ENCODE measurements at regions not wholly inside any gene's neighbourhood (a gene's known extent, or its start where the extent isn't known, plus 50 kb on each side); places are given as distances from the start of the nearest gene placed in this dataset.
"Not testable (repeated sequence)": the region's sequence is repeated elsewhere in the genome, so short reads cannot be mapped to it uniquely, and the experiment has no call there.

DNA sequence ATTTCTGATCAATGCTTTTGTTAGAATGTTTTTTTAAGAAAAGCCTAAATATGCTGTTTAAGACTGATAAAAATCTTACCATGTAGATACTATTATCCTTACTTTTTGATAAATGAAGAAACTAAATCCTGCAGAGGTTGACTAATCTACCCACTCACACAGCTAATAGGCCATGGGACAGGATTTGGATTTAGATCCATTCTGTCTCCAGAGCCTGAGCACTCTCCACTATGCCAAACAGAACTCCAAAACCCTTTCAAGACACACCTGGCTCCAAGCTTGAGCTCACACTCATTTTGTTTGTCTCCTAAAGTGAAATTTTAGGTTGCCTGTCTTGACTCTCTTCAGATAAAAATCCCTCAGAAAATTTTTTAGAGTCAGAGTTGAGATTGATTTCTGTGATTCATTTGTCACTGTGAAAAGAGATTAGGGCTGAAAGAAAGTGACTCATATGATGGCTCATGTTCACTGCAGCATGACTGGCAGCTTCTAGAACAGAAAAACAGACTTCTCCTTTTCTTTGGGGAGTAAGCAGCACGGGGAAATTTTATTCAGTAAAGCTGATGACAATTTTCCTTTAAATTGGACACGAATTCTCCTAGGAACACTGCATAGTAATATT lies 132.3 kb upstream of the POT1 start:
- no peaks in the 10 kb centered on the region for H3K9me3 ChIP-seq (replicated peaks)
- peaks cover 4% of the 10 kb centered on the region for H3K27me3 ChIP-seq (ENCODE audit: low read depth)
- intact Hi-C loops (cut with micrococcal nuclease) = loop anchor here (10.0 kb wide), 1 partner anchor 613 kb away; no protein-coding TSS in a partner anchor
- peaks cover 5% of the 10 kb centered on the region for H3K4me1 ChIP-seq
- DNase-seq = no peak
- no peaks in the 10 kb centered on the region for H3K36me3 ChIP-seq
- no peak overlapping the region for H3K27ac ChIP-seq (replicated peaks)
- TF ChIP-seq, protein P1, sequence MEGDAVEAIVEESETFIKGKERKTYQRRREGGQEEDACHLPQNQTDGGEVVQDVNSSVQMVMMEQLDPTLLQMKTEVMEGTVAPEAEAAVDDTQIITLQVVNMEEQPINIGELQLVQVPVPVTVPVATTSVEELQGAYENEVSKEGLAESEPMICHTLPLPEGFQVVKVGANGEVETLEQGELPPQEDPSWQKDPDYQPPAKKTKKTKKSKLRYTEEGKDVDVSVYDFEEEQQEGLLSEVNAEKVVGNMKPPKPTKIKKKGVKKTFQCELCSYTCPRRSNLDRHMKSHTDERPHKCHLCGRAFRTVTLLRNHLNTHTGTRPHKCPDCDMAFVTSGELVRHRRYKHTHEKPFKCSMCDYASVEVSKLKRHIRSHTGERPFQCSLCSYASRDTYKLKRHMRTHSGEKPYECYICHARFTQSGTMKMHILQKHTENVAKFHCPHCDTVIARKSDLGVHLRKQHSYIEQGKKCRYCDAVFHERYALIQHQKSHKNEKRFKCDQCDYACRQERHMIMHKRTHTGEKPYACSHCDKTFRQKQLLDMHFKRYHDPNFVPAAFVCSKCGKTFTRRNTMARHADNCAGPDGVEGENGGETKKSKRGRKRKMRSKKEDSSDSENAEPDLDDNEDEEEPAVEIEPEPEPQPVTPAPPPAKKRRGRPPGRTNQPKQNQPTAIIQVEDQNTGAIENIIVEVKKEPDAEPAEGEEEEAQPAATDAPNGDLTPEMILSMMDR (IDR thresholded peaks at IDR 0.05; ENCODE audit: borderline replicate concordance) = no peak
- H3K4me3 ChIP-seq = no peak overlapping the region

DNA sequence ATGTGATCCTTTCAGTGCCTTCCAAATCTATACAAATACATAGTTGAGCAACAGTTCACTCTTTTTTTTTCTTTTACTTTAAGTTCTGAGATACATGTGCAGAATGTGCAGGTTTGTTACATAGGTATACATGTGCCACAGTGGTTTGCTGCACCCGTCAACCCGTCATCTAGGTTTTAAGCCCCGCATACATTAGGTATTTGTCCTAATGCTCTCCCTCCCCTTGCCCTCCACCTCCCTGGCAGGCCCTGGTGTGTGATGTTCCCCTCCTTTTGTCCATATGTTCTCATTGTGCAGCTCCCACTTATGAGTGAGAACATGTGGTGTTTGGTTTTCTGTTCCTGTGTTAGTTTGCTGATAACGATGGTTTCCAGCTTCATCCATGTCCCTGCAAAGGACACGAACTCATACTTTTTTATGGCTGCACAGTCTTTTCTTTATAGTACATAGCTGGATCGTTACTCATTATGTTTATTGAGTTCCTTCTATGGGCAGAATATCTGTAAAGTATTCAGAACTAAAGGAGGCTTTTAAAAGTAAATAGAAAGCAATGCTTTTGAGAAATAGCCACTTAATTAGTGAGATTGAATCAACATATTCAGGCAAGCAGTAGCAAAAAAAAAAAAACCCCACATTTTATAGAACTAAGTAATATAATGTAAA lies 131.6 kb upstream of the POT1 start:
- H3K36me3 ChIP-seq; DNase-seq; H3K27ac ChIP-seq (replicated peaks); H3K27me3 ChIP-seq (ENCODE audit: low read depth); H3K4me1 ChIP-seq; H3K4me3 ChIP-seq; H3K9me3 ChIP-seq (replicated peaks): not testable (repeated sequence)
- intact Hi-C loops (cut with micrococcal nuclease) = loop anchor here (10.0 kb wide), 1 partner anchor 614 kb away; no protein-coding TSS in a partner anchor

GRCh38 chr7:125059861-125060456 lies 130.3 kb upstream of the POT1 start:
- TF ChIP-seq, protein P1 (IDR thresholded peaks at IDR 0.05; ENCODE audit: borderline replicate concordance) = peak; percentile 52
- Histone ChIP-seq H3K4me1 (peaks cover 5% of the 10 kb centered on the region), H3K4me3 (no peak overlapping the region), H3K27ac (replicated peaks) (no peak overlapping the region), H3K36me3 (no peaks in the 10 kb centered on the region), H3K9me3 (replicated peaks) (no peaks in the 10 kb centered on the region), H3K27me3 (ENCODE audit: low read depth) (peaks cover 4% of the 10 kb centered on the region)
- intact Hi-C loops (cut with micrococcal nuclease) = loop anchor here (10.0 kb wide), 1 partner anchor 615 kb away; no protein-coding TSS in a partner anchor
- DNase-seq = no peak

DNA sequence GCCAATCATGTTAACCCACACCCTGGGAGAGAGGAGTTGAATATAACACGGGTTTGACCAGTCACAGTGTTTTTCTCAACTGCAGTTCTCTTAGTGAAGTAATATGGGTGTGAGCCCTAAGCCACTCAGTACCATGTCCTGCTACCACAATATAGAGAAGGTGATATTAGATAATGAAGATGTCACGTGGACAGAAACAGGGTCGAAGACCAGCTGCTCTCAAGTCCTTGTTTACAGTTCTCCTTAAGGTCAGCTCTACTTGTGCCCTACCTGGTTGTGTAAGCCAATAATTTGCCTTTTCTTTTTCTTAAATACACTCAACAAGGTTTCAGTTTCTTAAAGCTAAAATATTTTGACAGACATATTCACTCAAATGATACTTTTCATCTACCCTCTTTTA lies 128.3 kb upstream of the POT1 start:
- peaks cover 4% of the 10 kb centered on the region for H3K27me3 ChIP-seq (ENCODE audit: low read depth)
- H3K4me1 ChIP-seq = peaks cover 5% of the 10 kb centered on the region
- TF ChIP-seq, protein P1 (IDR thresholded peaks at IDR 0.05; ENCODE audit: borderline replicate concordance) = no peak
- no peak overlapping the region for H3K4me3 ChIP-seq
- no peaks in the 10 kb centered on the region for H3K36me3 ChIP-seq
- no peak overlapping the region for H3K27ac ChIP-seq (replicated peaks)
- intact Hi-C loops (cut with micrococcal nuclease) = no loop called here
- H3K9me3 ChIP-seq (replicated peaks) = no peaks in the 10 kb centered on the region
- DNase-seq = no peak

DNA sequence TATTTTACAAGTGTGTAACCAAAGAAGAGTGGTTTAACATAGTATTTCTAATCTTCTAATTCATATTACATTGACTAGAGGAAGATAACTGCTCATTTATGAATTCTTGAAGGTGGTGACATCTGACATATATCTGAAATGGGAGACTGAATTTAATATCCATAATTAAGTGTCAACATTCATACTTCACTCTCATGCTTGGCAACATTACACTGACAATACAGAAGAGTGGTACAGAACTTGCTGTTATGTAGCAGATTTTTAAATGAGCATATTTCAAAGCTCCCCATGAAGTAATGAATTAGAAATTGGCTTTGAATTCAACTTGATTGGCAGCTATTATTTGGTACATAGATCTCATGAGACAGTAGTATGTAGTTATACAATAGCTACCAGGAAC lies 125.8 kb upstream of the POT1 start:
- TF ChIP-seq, protein P1 (IDR thresholded peaks at IDR 0.05; ENCODE audit: borderline replicate concordance) = no peak
- H3K27ac ChIP-seq (replicated peaks) = no peak overlapping the region
- H3K4me3 ChIP-seq = no peak overlapping the region
- intact Hi-C loops (cut with micrococcal nuclease) = no loop called here
- no peak for DNase-seq
- H3K9me3 ChIP-seq (replicated peaks) = no peaks in the 10 kb centered on the region
- H3K4me1 ChIP-seq = no peaks in the 10 kb centered on the region
- H3K27me3 ChIP-seq (ENCODE audit: low read depth) = peaks cover 4% of the 10 kb centered on the region
- no peaks in the 10 kb centered on the region for H3K36me3 ChIP-seq

GRCh38 chr7:125046767-125047166 lies 117.1 kb upstream of the POT1 start:
- Histone ChIP-seq H3K27ac (replicated peaks) (no peak overlapping the region), H3K27me3 (ENCODE audit: low read depth) (no peaks in the 10 kb centered on the region), H3K36me3 (no peaks in the 10 kb centered on the region), H3K4me1 (no peaks in the 10 kb centered on the region), H3K4me3 (no peak overlapping the region), H3K9me3 (replicated peaks) (no peaks in the 10 kb centered on the region)
- DNase-seq = no peak
- TF ChIP-seq, protein P1 (IDR thresholded peaks at IDR 0.05; ENCODE audit: borderline replicate concordance) = no peak
- intact Hi-C loops (cut with micrococcal nuclease) = no loop called here
